ENCODE measurements at regions not wholly inside any gene's neighbourhood (a gene's known extent, or its start where the extent isn't known, plus 50 kb on each side); places are given as distances from the start of the nearest gene placed in this dataset.

- Mint-ChIP-seq H3K27me3 (peaks cover 13% of the 10 kb centered on the region), H3K27ac (no peak overlapping the region), H3K4me1 (no peaks in the 10 kb centered on the region), H3K4me3 (no peak overlapping the region), H3K36me3 (ENCODE audit: low read depth) (no peaks in the 10 kb centered on the region)
- ATAC-seq (no peak), DNase-seq (no peak)
- H3K9me3 ChIP-seq (ENCODE audit: control insufficient read depth, low read length, poor library complexity, severe bottlenecking) = no peaks in the 10 kb centered on the region
Observed at GRCh38 chr10:128784444-128784843, 658.2 kb upstream of the MKI67 start.

GRCh38 chr10:128792426-128793140, 666.4 kb upstream of the MKI67 start:
- Mint-ChIP-seq H3K4me1 (no peaks in the 10 kb centered on the region), H3K27ac (no peak overlapping the region), H3K36me3 (ENCODE audit: low read depth) (no peaks in the 10 kb centered on the region), H3K4me3 (no peak overlapping the region), H3K27me3 (peaks cover 13% of the 10 kb centered on the region)
- DNase-seq (no peak), ATAC-seq (no peak)
- no peaks in the 10 kb centered on the region for H3K9me3 ChIP-seq (ENCODE audit: control insufficient read depth, low read length, poor library complexity, severe bottlenecking)

GRCh38 chr10:128793726-128794655, 667.8 kb upstream of the MKI67 start:
- no peak for ATAC-seq
- H3K36me3 Mint-ChIP-seq (ENCODE audit: low read depth) = no peaks in the 10 kb centered on the region
- peaks cover 5% of the 10 kb centered on the region for H3K27me3 Mint-ChIP-seq
- DNase-seq = no peak
- no peaks in the 10 kb centered on the region for H3K4me1 Mint-ChIP-seq
- no peaks in the 10 kb centered on the region for H3K9me3 ChIP-seq (ENCODE audit: control insufficient read depth, low read length, poor library complexity, severe bottlenecking)
- H3K4me3 Mint-ChIP-seq = no peak overlapping the region
- no peak overlapping the region for H3K27ac Mint-ChIP-seq

- ATAC-seq (no peak), DNase-seq (no peak)
- no peak overlapping the region for H3K4me3 Mint-ChIP-seq
- peaks cover 5% of the 10 kb centered on the region for H3K27me3 Mint-ChIP-seq
- no peaks in the 10 kb centered on the region for H3K36me3 Mint-ChIP-seq (ENCODE audit: low read depth)
- H3K4me1 Mint-ChIP-seq = no peaks in the 10 kb centered on the region
- H3K9me3 ChIP-seq (ENCODE audit: control insufficient read depth, low read length, poor library complexity, severe bottlenecking) = no peaks in the 10 kb centered on the region
- no peak overlapping the region for H3K27ac Mint-ChIP-seq
Observed at GRCh38 chr10:128796396-128796912, 670.2 kb upstream of the MKI67 start.

- Mint-ChIP-seq H3K27me3 (peaks cover 5% of the 10 kb centered on the region), H3K27ac (no peak overlapping the region), H3K4me3 (no peak overlapping the region), H3K36me3 (ENCODE audit: low read depth) (peaks cover 2% of the 10 kb centered on the region), H3K4me1 (no peaks in the 10 kb centered on the region)
- no peaks in the 10 kb centered on the region for H3K9me3 ChIP-seq (ENCODE audit: control insufficient read depth, low read length, poor library complexity, severe bottlenecking)
- no peak for DNase-seq
- ATAC-seq = no peak
Observed at GRCh38 chr10:128802062-128802461, 665.0 kb upstream of the MGMT start.

- H3K27me3 Mint-ChIP-seq = peaks cover 5% of the 10 kb centered on the region
- no peak overlapping the region for H3K27ac Mint-ChIP-seq
- H3K36me3 Mint-ChIP-seq (ENCODE audit: low read depth) = peaks cover 2% of the 10 kb centered on the region
- no peak for ATAC-seq
- no peaks in the 10 kb centered on the region for H3K9me3 ChIP-seq (ENCODE audit: control insufficient read depth, low read length, poor library complexity, severe bottlenecking)
- no peak for DNase-seq
- H3K4me1 Mint-ChIP-seq = no peaks in the 10 kb centered on the region
- H3K4me3 Mint-ChIP-seq = no peak overlapping the region
Observed at GRCh38 chr10:128803790-128804189, 663.3 kb upstream of the MGMT start.

- no peak for ATAC-seq
- DNase-seq = no peak
- Mint-ChIP-seq H3K4me3 (no peak overlapping the region), H3K4me1 (no peaks in the 10 kb centered on the region), H3K27me3 (peaks cover 5% of the 10 kb centered on the region), H3K27ac (no peak overlapping the region), H3K36me3 (ENCODE audit: low read depth) (peaks cover 2% of the 10 kb centered on the region)
- no peaks in the 10 kb centered on the region for H3K9me3 ChIP-seq (ENCODE audit: control insufficient read depth, low read length, poor library complexity, severe bottlenecking)
Observed at GRCh38 chr10:128804411-128804810, 662.6 kb upstream of the MGMT start.

- H3K9me3 ChIP-seq (ENCODE audit: control insufficient read depth, low read length, poor library complexity, severe bottlenecking) = no peaks in the 10 kb centered on the region
- Mint-ChIP-seq H3K4me1 (no peaks in the 10 kb centered on the region), H3K27ac (no peak overlapping the region), H3K4me3 (no peak overlapping the region), H3K27me3 (no peaks in the 10 kb centered on the region), H3K36me3 (ENCODE audit: low read depth) (no peaks in the 10 kb centered on the region)
- DNase-seq = no peak
- ATAC-seq = no peak
Observed at GRCh38 chr10:128808921-128809440, 658.1 kb upstream of the MGMT start.

- ATAC-seq = no peak
- Mint-ChIP-seq H3K4me3 (no peak overlapping the region), H3K27ac (no peak overlapping the region), H3K4me1 (no peaks in the 10 kb centered on the region), H3K27me3 (no peaks in the 10 kb centered on the region), H3K36me3 (ENCODE audit: low read depth) (no peaks in the 10 kb centered on the region)
- DNase-seq = no peak
- no peaks in the 10 kb centered on the region for H3K9me3 ChIP-seq (ENCODE audit: control insufficient read depth, low read length, poor library complexity, severe bottlenecking)
Observed at GRCh38 chr10:128811511-128811910, 655.5 kb upstream of the MGMT start.

- H3K4me1 Mint-ChIP-seq = no peaks in the 10 kb centered on the region
- no peak overlapping the region for H3K4me3 Mint-ChIP-seq
- H3K27ac Mint-ChIP-seq = no peak overlapping the region
- ATAC-seq (no peak), DNase-seq (no peak)
- H3K36me3 Mint-ChIP-seq (ENCODE audit: low read depth) = no peaks in the 10 kb centered on the region
- H3K9me3 ChIP-seq (ENCODE audit: control insufficient read depth, low read length, poor library complexity, severe bottlenecking) = no peaks in the 10 kb centered on the region
- no peaks in the 10 kb centered on the region for H3K27me3 Mint-ChIP-seq
Observed at GRCh38 chr10:128812000-128812399, 655.0 kb upstream of the MGMT start.

GRCh38 chr10:128813574-128813973, 653.5 kb upstream of the MGMT start:
- Mint-ChIP-seq H3K27ac (no peak overlapping the region), H3K4me3 (no peak overlapping the region), H3K36me3 (ENCODE audit: low read depth) (no peaks in the 10 kb centered on the region), H3K4me1 (no peaks in the 10 kb centered on the region), H3K27me3 (no peaks in the 10 kb centered on the region)
- DNase-seq (no peak), ATAC-seq (no peak)
- no peaks in the 10 kb centered on the region for H3K9me3 ChIP-seq (ENCODE audit: control insufficient read depth, low read length, poor library complexity, severe bottlenecking)

GRCh38 chr10:128814024-128814423, 653.0 kb upstream of the MGMT start:
- DNase-seq (no peak), ATAC-seq (no peak)
- H3K9me3 ChIP-seq (ENCODE audit: control insufficient read depth, low read length, poor library complexity, severe bottlenecking) = no peaks in the 10 kb centered on the region
- Mint-ChIP-seq H3K27me3 (no peaks in the 10 kb centered on the region), H3K4me3 (no peak overlapping the region), H3K4me1 (no peaks in the 10 kb centered on the region), H3K27ac (no peak overlapping the region), H3K36me3 (ENCODE audit: low read depth) (no peaks in the 10 kb centered on the region)

GRCh38 chr10:128814782-128815181, 652.3 kb upstream of the MGMT start:
- H3K36me3 Mint-ChIP-seq (ENCODE audit: low read depth) = no peaks in the 10 kb centered on the region
- no peaks in the 10 kb centered on the region for H3K9me3 ChIP-seq (ENCODE audit: control insufficient read depth, low read length, poor library complexity, severe bottlenecking)
- H3K27ac Mint-ChIP-seq = no peak overlapping the region
- no peak overlapping the region for H3K4me3 Mint-ChIP-seq
- no peaks in the 10 kb centered on the region for H3K27me3 Mint-ChIP-seq
- no peaks in the 10 kb centered on the region for H3K4me1 Mint-ChIP-seq
- no peak for ATAC-seq
- no peak for DNase-seq

Measured in T-helper 17 cell (primary cell).